ENCODE measurements at regions not wholly inside any gene's neighbourhood (a gene's known extent, or its start where the extent isn't known, plus 50 kb on each side); places are given as distances from the start of the nearest gene placed in this dataset.
A peak's percentile ranks its signal among the peaks of the same experiment; 100 is the strongest.

DNA sequence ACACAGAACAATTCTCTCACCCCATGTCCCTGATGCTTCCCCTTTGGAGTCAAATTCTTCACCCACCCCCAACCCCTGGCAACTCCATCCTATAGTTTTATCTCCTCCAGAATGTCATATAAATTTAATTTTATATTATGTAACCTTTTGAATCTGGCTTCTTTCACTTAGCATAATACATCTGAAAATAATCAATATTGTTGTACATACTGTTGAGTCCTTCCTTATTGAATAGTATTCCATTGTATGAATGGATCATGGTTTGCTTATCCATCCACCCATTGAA lies 98.9 kb upstream of the TSC22D2 start (continued):
- TF ChIP-seq, protein P1, sequence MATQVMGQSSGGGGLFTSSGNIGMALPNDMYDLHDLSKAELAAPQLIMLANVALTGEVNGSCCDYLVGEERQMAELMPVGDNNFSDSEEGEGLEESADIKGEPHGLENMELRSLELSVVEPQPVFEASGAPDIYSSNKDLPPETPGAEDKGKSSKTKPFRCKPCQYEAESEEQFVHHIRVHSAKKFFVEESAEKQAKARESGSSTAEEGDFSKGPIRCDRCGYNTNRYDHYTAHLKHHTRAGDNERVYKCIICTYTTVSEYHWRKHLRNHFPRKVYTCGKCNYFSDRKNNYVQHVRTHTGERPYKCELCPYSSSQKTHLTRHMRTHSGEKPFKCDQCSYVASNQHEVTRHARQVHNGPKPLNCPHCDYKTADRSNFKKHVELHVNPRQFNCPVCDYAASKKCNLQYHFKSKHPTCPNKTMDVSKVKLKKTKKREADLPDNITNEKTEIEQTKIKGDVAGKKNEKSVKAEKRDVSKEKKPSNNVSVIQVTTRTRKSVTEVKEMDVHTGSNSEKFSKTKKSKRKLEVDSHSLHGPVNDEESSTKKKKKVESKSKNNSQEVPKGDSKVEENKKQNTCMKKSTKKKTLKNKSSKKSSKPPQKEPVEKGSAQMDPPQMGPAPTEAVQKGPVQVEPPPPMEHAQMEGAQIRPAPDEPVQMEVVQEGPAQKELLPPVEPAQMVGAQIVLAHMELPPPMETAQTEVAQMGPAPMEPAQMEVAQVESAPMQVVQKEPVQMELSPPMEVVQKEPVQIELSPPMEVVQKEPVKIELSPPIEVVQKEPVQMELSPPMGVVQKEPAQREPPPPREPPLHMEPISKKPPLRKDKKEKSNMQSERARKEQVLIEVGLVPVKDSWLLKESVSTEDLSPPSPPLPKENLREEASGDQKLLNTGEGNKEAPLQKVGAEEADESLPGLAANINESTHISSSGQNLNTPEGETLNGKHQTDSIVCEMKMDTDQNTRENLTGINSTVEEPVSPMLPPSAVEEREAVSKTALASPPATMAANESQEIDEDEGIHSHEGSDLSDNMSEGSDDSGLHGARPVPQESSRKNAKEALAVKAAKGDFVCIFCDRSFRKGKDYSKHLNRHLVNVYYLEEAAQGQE (IDR thresholded peaks at IDR 0.05; ENCODE audit: low read depth), result no peak
- TF ChIP-seq FOSL1 (IDR thresholded peaks at IDR 0.05; ENCODE audit: low read depth), result no peak
- no peak for TF ChIP-seq JUND (IDR thresholded peaks at IDR 0.05)
- TF ChIP-seq SRF (IDR thresholded peaks at IDR 0.05; ENCODE audit: low read depth), result no peak
- no peak for TF ChIP-seq TCF7L2 (IDR thresholded peaks at IDR 0.05; ENCODE audit: borderline replicate concordance, extremely low read depth, insufficient read depth, insufficient read length)
- TF ChIP-seq SIN3A (IDR thresholded peaks at IDR 0.05; ENCODE audit: low read depth), result no peak

- peaks cover 10 to 41% of the 10 kb centered on the region in 2 experiments for H3K4me1 ChIP-seq (ENCODE audit: control insufficient read depth in 1 of 2, insufficient read depth in 2 of 2, low read length in 2 of 2)
- H4K20me1 ChIP-seq (ENCODE audit: insufficient read depth), result no peaks in the 10 kb centered on the region
- H3K27ac ChIP-seq (ENCODE audit: low read depth, low read length), result no peak overlapping the region
- H2AFZ ChIP-seq (ENCODE audit: low read depth, low read length, poor library complexity, severe bottlenecking), result peak overlapping the region; percentile 79
- peak overlapping the region; percentile 41 for H3K9ac ChIP-seq (ENCODE audit: low read length)
- peak; percentile 69 for ATAC-seq
- BruUV-seq (replicated peaks), result no TSS peak
- no peaks in the 10 kb centered on the region for H3K79me2 ChIP-seq (ENCODE audit: insufficient read depth, low read length)
- ChIA-PET RAD21 (ENCODE audit: low non-redundant PET in 1 of 2, low total read pairs in 2 of 2, uncharacterized antibody in 2 of 2, unreplicated experiment in 2 of 2) (no interaction called here), CTCF (no interaction called here), POLR2A (no interaction called here)
- peak overlapping the region; percentile 29 to 46 for H3K4me3 ChIP-seq (replicated peaks in 1 of 2; ENCODE audit: low read depth in 1 of 2, low read length in 2 of 2)
- H3K4me2 ChIP-seq (ENCODE audit: low read length), result peak overlapping the region; percentile 79
- no peaks in the 10 kb centered on the region for H3K36me3 ChIP-seq (ENCODE audit: control insufficient read depth in 1 of 2, insufficient read depth in 2 of 2, low read length in 2 of 2)
- intact Hi-C loops (cut with micrococcal nuclease), result loop anchor here (2.0 kb wide), 1 partner anchor 100 kb away; the partner anchor contains the start of gene TSC22D2
- H3K9me3 ChIP-seq (ENCODE audit: control insufficient read depth in 1 of 2, insufficient read depth in 1 of 2, low read depth in 1 of 2, low read length in 2 of 2), result no peaks in the 10 kb centered on the region
- no peaks in the 10 kb centered on the region for H3K27me3 ChIP-seq (ENCODE audit: insufficient read depth, low read length)
- peak; percentile 50 for DNase-seq (ENCODE audit: low read depth, low spot score)
- H3K9me2 ChIP-seq (ENCODE audit: insufficient read depth), result no peaks in the 10 kb centered on the region
- TF ChIP-seq SIN3A (IDR thresholded peaks at IDR 0.05; ENCODE audit: low read depth) (no peak), CTCF (IDR thresholded peaks at IDR 0.05 in 2 of 3, conservative IDR thresholded peaks at IDR 0.05 in 1 of 3; ENCODE audit: borderline replicate concordance in 1 of 3, insufficient read depth in 1 of 3, low read depth in 2 of 3, low read length in 2 of 3) (no peak), RAD21 (IDR thresholded peaks at IDR 0.05; ENCODE audit: low read depth) (0 out of 2 replicates have a peak, but pooled peaks have one; percentile 12), POLR2AphosphoS5 (IDR thresholded peaks at IDR 0.05; ENCODE audit: low read depth, low read length) (no peak), ZFX (IDR thresholded peaks at IDR 0.05) (no peak), SP1 (IDR thresholded peaks at IDR 0.05; ENCODE audit: low read depth) (peak; percentile 45), TCF7L2 (IDR thresholded peaks at IDR 0.05; ENCODE audit: borderline replicate concordance, extremely low read depth, insufficient read depth, insufficient read length) (no peak), EGR1 (IDR thresholded peaks at IDR 0.05; ENCODE audit: low read depth) (no peak), JUND (IDR thresholded peaks at IDR 0.05) (no peak), CEBPB (IDR thresholded peaks at IDR 0.05; ENCODE audit: low read depth) (no peak), SRF (IDR thresholded peaks at IDR 0.05; ENCODE audit: low read depth) (no peak), CBX3 (IDR thresholded peaks at IDR 0.05; ENCODE audit: low read depth) (peak; percentile 65; the same call in 1 of the 2 replicates), ZNF274 (IDR thresholded peaks at IDR 0.05; ENCODE audit: low read depth, low read length) (no peak), EZH2 (IDR thresholded peaks at IDR 0.05) (no peak), EZH2phosphoT487 (IDR thresholded peaks at IDR 0.05; ENCODE audit: borderline replicate concordance) (no peak)
- TF ChIP-seq, protein P2, sequence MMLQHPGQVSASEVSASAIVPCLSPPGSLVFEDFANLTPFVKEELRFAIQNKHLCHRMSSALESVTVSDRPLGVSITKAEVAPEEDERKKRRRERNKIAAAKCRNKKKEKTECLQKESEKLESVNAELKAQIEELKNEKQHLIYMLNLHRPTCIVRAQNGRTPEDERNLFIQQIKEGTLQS (IDR thresholded peaks at IDR 0.05), result no peak
Measured at GRCh38 chr3:150308481-150309256, 99.4 kb upstream of the TSC22D2 start.

Data from HCT116 (cell line).